H1 (cell line): ENCODE measurements at regions not wholly inside any gene's neighbourhood (a gene's known extent, or its start where the extent isn't known, plus 50 kb on each side); places are given as distances from the start of the nearest gene placed in this dataset.

Experiments used
- CTCF ChIA-PET: fragments of 300-600 bp; sonication (Branson Sonifier 250); formaldehyde crosslinking; loops from one replicate; lab custom pipeline; 2021; ENCODE audit not compliant: partially characterized antibody; lab: Charles Lee
- POLR2A ChIA-PET: fragments of 300-600 bp; sonication (Branson Sonifier 250); formaldehyde crosslinking; loops from one replicate; lab custom pipeline; 2021; ENCODE audit warnings: inconsistent platforms; ENCODE audit not compliant: partially characterized antibody; lab: Charles Lee
- DNase-seq, 2 experiments: peaks; one replicate each; pipeline versions ENCODE4 v3.0.0 to v3.0.0-alpha.2; 2010 to 2022; ENCODE audit warnings: low spot score in 2 of 2, low read depth in 1 of 2, mixed read lengths in 1 of 2
- FAIRE-seq: peaks from 2 replicates; lab custom pipeline; 2011; peaks lifted over from hg19 to GRCh38; lab: Jason Lieb, UNC
- H2AFZ ChIP-seq: 2 replicates; pipeline ENCODE4 v1.8.1; 2012; ENCODE audit warnings: low read length, inconsistent platforms
- H2AK5ac ChIP-seq: 2 replicates; pipeline ENCODE4 v1.6.1; 2013; ENCODE audit warnings: low read depth, low read length
- H2BK120ac ChIP-seq: replicated peaks from 2 replicates; pipeline ENCODE3; 2013; ENCODE audit warnings: low read depth, low read length, inconsistent platforms
- H2BK12ac ChIP-seq: 2 replicates; pipeline ENCODE4 v1.6.1; 2013; ENCODE audit warnings: low read depth, low read length
- H2BK15ac ChIP-seq: 2 replicates; pipeline ENCODE4 v1.6.1; 2013; ENCODE audit warnings: low read length
- H2BK20ac ChIP-seq: 2 replicates; pipeline ENCODE4 v1.6.1; 2013; ENCODE audit warnings: low read length
- H2BK5ac ChIP-seq: 2 replicates; pipeline ENCODE4 v1.6.1; 2013; ENCODE audit warnings: low read depth, low read length
- H3K14ac ChIP-seq: 2 replicates; pipeline ENCODE4 v1.6.1; 2013; ENCODE audit warnings: inconsistent platforms; ENCODE audit not compliant: insufficient read length
- H3K18ac ChIP-seq: 2 replicates; pipeline ENCODE4 v1.6.1; 2013; ENCODE audit warnings: low read length; ENCODE audit errors: extremely low read depth
- H3K23ac ChIP-seq: 2 replicates; pipeline ENCODE4 v1.6.1; 2013; ENCODE audit warnings: inconsistent platforms; ENCODE audit not compliant: insufficient read length
- H3K23me2 ChIP-seq: 2 replicates; pipeline ENCODE4 v1.6.1; 2013; ENCODE audit warnings: low read depth, low read length
- H3K27ac ChIP-seq: 2 replicates; pipeline ENCODE4 v1.6.1; 2011; ENCODE audit warnings: low read depth, low read length, inconsistent platforms
- H3K27me3 ChIP-seq, 4 experiments: replicated peaks in 1 of 4; 1 replicate in 1 of 4; 2 replicates in 3 of 4; pipeline versions ENCODE4 v1.6.1 to v1.8.1; 2011 to 2013; ENCODE audit warnings: low read length in 3 of 4, mild to moderate bottlenecking in 3 of 4, inconsistent platforms in 2 of 4, mixed read lengths in 2 of 4, moderate library complexity in 1 of 4; ENCODE audit not compliant: control insufficient read depth in 3 of 4, insufficient read depth in 3 of 4; ENCODE audit errors: extremely low read depth in 1 of 4
- H3K36me3 ChIP-seq, 4 experiments: 2 replicates each; pipeline versions ENCODE4 v1.6.1 to v1.8.1; 2011 to 2013; ENCODE audit warnings: mild to moderate bottlenecking in 4 of 4, low read length in 3 of 4, moderate library complexity in 2 of 4, control low read depth in 1 of 4, inconsistent platforms in 1 of 4; ENCODE audit not compliant: insufficient read depth in 4 of 4, control insufficient read depth in 2 of 4
- H3K4ac ChIP-seq: replicated peaks from 2 replicates; pipeline ENCODE3; 2013; ENCODE audit warnings: low read length, low read depth, mixed read lengths, inconsistent platforms; ENCODE audit not compliant: insufficient read length
- H3K4me1 ChIP-seq, 4 experiments: replicated peaks in 1 of 4; 1 replicate in 1 of 4; 2 replicates in 3 of 4; pipeline versions ENCODE4 v1.6.1 to v1.8.1; 2011 to 2013; ENCODE audit warnings: low read length in 3 of 4, inconsistent platforms in 2 of 4, mixed read lengths in 1 of 4; ENCODE audit not compliant: insufficient read depth in 4 of 4, control insufficient read depth in 3 of 4
- H3K4me2 ChIP-seq, 2 experiments: 2 replicates each; pipeline versions ENCODE4 v1.6.1 to v1.8.1; 2011 to 2013; ENCODE audit warnings: low read depth in 2 of 2, low read length in 2 of 2, control low read depth in 1 of 2, inconsistent platforms in 1 of 2, mild to moderate bottlenecking in 1 of 2; ENCODE audit not compliant: insufficient read depth in 1 of 2
- H3K4me3 ChIP-seq, 4 experiments: fragments of 200-600, 300-600 bp in 1 of 4; sonication (generic), shearing (Covaris generic), sonication (Bioruptor Twin) in 1 of 4; 2 replicates each; pipeline versions ENCODE4 v1.5.1 to v1.8.1; 2011 to 2016; ENCODE audit warnings: low read length in 4 of 4, low read depth in 3 of 4, control low read depth in 2 of 4, inconsistent platforms in 2 of 4, mild to moderate bottlenecking in 2 of 4, mixed read lengths in 1 of 4, moderate library complexity in 1 of 4; ENCODE audit not compliant: insufficient read depth in 2 of 4; ENCODE audit errors: extremely low read depth in 1 of 4
- H3K56ac ChIP-seq: replicated peaks from 2 replicates; pipeline ENCODE3; 2013; ENCODE audit warnings: low read depth, mild to moderate bottlenecking, mixed read lengths, low read length, inconsistent platforms; ENCODE audit not compliant: insufficient read length
- H3K79me1 ChIP-seq: 2 replicates; pipeline ENCODE4 v1.6.1; 2013; ENCODE audit warnings: low read depth, low read length, control low read depth
- H3K79me2 ChIP-seq, 2 experiments: 2 replicates each; pipeline versions ENCODE4 v1.6.1 to v1.8.1; 2012 to 2013; ENCODE audit warnings: low read length in 2 of 2, mild to moderate bottlenecking in 2 of 2, inconsistent platforms in 1 of 2; ENCODE audit not compliant: insufficient read depth in 2 of 2, control insufficient read depth in 1 of 2
- H3K9ac ChIP-seq, 4 experiments: replicated peaks in 1 of 4; 1 replicate in 1 of 4; 2 replicates in 3 of 4; pipeline versions ENCODE4 v1.6.1 to v1.8.1; 2011 to 2013; ENCODE audit warnings: low read depth in 3 of 4, low read length in 3 of 4, control low read depth in 2 of 4, mild to moderate bottlenecking in 2 of 4, moderate library complexity in 2 of 4, inconsistent platforms in 1 of 4; ENCODE audit errors: extremely low read depth in 1 of 4
- H3K9me3 ChIP-seq, 2 experiments: 2 replicates each; pipeline versions ENCODE4 v1.6.1 to v1.8.1; 2012 to 2013; ENCODE audit warnings: mild to moderate bottlenecking in 2 of 2, moderate library complexity in 2 of 2, control low read depth in 1 of 2, inconsistent platforms in 1 of 2, low read depth in 1 of 2, low read length in 1 of 2, mixed read lengths in 1 of 2; ENCODE audit not compliant: insufficient read depth in 2 of 2
- H4K20me1 ChIP-seq, 2 experiments: replicated peaks in 1 of 2; 2 replicates each; pipeline versions ENCODE3 to v1.8.1; 2011 to 2013; ENCODE audit warnings: inconsistent platforms in 2 of 2, low read length in 2 of 2, mild to moderate bottlenecking in 1 of 2; ENCODE audit not compliant: insufficient read depth in 2 of 2, control insufficient read depth in 1 of 2
- H4K5ac ChIP-seq: 2 replicates; pipeline ENCODE4 v1.6.1; 2013; ENCODE audit warnings: low read length, low read depth, mixed read lengths, inconsistent platforms; ENCODE audit not compliant: insufficient read length
- H4K8ac ChIP-seq: 2 replicates; pipeline ENCODE4 v1.8.0; 2013; ENCODE audit warnings: mild to moderate bottlenecking, moderate library complexity, low read length, inconsistent platforms; ENCODE audit not compliant: insufficient read depth; ENCODE audit errors: extremely low read depth
- H4K91ac ChIP-seq: replicated peaks from 2 replicates; pipeline ENCODE3; 2013; ENCODE audit warnings: low read length, mixed read lengths, inconsistent platforms; ENCODE audit not compliant: insufficient read length
- CBX8 ChIP-seq: fragments of 300-800, 300-1000 bp; sonication (generic); IDR thresholded peaks from 2 replicates; pipeline ENCODE4 v1.7.1; 2016; ENCODE audit warnings: low read depth, low read length, borderline replicate concordance
- KDM1A ChIP-seq: fragments of 200-600, 300-600 bp; sonication (generic); IDR thresholded peaks from 2 replicates; pipeline ENCODE4 v1.7.1; 2016; ENCODE audit warnings: mild to moderate bottlenecking, low read length, borderline replicate concordance
- SIN3A ChIP-seq, 2 experiments: IDR thresholded peaks in 1 of 2; conservative IDR thresholded peaks in 1 of 2; 2 replicates each; pipeline ENCODE4 v1.6.1; 2011 to 2012; ENCODE audit warnings: low read length in 2 of 2, improper control_type of control experiment in 1 of 2, low read depth in 1 of 2, mild to moderate bottlenecking in 1 of 2
- WGBS, 2 experiments: shearing (Covaris generic) in 1 of 2; methylation state at CpG; one replicate each; pipeline versions ENCODE4 v1.1.6 to v1.1.7; 2013 to 2015; ENCODE audit warnings: low lambda C conversion rate in 2 of 2, mixed read lengths in 2 of 2, inconsistent platforms in 1 of 2, low coverage in 1 of 2, missing lambda C conversion rate in 1 of 2; ENCODE audit not compliant: insufficient replicate concordance in 2 of 2, insufficient coverage in 1 of 2, insufficient read length in 1 of 2; ENCODE audit errors: extremely low coverage in 1 of 2, missing lambda C conversion rate in 1 of 2; 5-methylcytosine and 5-hydroxymethylcytosine counted together

GRCh38 chrX:110437686-110438085 is 79.0 kb downstream of the RTL9 start:
- no peak overlapping the region for H3K14ac ChIP-seq
- no peaks in the 10 kb centered on the region for H3K79me1 ChIP-seq
- no peak overlapping the region for H3K4me3 ChIP-seq
- no peak overlapping the region for H3K18ac ChIP-seq
- no peak overlapping the region for H3K9ac ChIP-seq
- ChIA-PET CTCF (interaction anchor here (6.9 kb wide), 1 partner anchor 18 kb away, joined by 48 read pairs; no protein-coding TSS in a partner anchor), POLR2A (no interaction called here)
- H3K27ac ChIP-seq, result no peak overlapping the region
- H2AK5ac ChIP-seq, result no peak overlapping the region
- H3K23ac ChIP-seq, result no peak overlapping the region
- no peaks in the 10 kb centered on the region; a peak in 1 of 7 replicates for H3K27me3 ChIP-seq
- H4K8ac ChIP-seq, result no peak overlapping the region
- FAIRE-seq, result no peak
- no peak overlapping the region for H2BK120ac ChIP-seq
- H3K36me3 ChIP-seq, result no peaks in the 10 kb centered on the region
- H3K23me2 ChIP-seq, result no peaks in the 10 kb centered on the region
- H4K5ac ChIP-seq, result no peak overlapping the region
- peaks cover 0 to 4% (median 0%) of the 10 kb centered on the region in 4 experiments; a peak in 4 of 7 replicates for H3K4me1 ChIP-seq
- H4K91ac ChIP-seq, result no peak overlapping the region
- no peak for DNase-seq
- H4K20me1 ChIP-seq, result no peaks in the 10 kb centered on the region
- no peaks in the 10 kb centered on the region for H3K79me2 ChIP-seq
- H2BK5ac ChIP-seq, result no peak overlapping the region
- no peak overlapping the region for H2BK20ac ChIP-seq
- WGBS, 2 experiments, result 78% methylated on average over 2 of the region's 2 CpGs; no CpG with 5 or more reads in 1 of the 2 experiments
- H2BK12ac ChIP-seq, result no peak overlapping the region
- no peak overlapping the region for H3K56ac ChIP-seq
- H2BK15ac ChIP-seq, result no peak overlapping the region
- H3K9me3 ChIP-seq, result no peaks in the 10 kb centered on the region
- H2AFZ ChIP-seq, result no peak overlapping the region
- no peak overlapping the region for H3K4me2 ChIP-seq
- no peak overlapping the region for H3K4ac ChIP-seq
- TF ChIP-seq CBX8, result no peak
- no peak for TF ChIP-seq KDM1A
- TF ChIP-seq SIN3A (conservative IDR thresholded peaks at IDR 0.05 in 1 of 2, IDR thresholded peaks at IDR 0.05 in 1 of 2; ENCODE audit: low read depth in 1 of 2, low read length in 2 of 2), result no peak
